ENCODE measurements at regions not wholly inside any gene's neighbourhood (a gene's known extent, or its start where the extent isn't known, plus 50 kb on each side); places are given as distances from the start of the nearest gene placed in this dataset.
A peak's percentile ranks its signal among the peaks of the same experiment; 100 is the strongest.

DNA sequence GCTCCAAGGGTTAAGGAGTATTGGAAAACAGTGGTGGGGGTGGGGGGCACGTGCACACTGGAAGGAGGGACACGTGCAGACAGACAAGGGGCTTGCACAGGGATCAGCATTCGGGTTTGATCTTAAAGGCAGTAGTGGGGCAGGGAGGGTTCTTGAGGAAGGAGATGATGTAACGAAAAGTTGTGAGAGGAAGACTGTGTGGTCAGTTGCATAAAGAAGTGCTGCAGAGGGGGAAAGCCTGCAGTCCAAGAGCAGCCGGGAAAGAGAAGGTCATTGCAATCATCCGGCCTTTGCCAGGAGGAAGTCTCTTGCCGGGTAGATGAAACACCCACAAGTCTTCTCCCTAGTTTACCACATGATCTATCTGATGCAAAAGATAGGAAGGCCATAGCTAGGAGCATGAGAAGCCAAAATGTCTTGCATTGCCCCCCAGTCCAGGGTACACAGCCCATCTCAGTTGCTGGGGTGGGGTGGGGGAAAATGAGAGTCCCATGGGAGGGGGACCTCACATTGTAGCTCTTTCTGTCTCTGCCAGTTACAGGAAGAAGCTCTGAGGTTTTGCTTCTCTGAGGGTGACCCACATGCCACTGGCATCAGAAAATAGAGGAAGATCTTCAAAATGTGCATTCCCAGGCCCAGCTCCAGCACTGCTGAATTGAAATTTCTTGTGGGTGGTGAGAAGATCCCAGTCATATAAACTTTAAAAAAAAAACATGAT is 202.5 kb upstream of the RAB4A start:
- no peaks in the 10 kb centered on the region for H3K36me3 Mint-ChIP-seq (ENCODE audit: low read depth, unreplicated experiment)
- no peak for DNase-seq (ENCODE audit: low spot score)
- H3K4me3 Mint-ChIP-seq (ENCODE audit: unreplicated experiment): no peak overlapping the region
- peaks cover 2% of the 10 kb centered on the region for H3K4me1 Mint-ChIP-seq (ENCODE audit: unreplicated experiment)
- TF ChIP-seq, protein P1, sequence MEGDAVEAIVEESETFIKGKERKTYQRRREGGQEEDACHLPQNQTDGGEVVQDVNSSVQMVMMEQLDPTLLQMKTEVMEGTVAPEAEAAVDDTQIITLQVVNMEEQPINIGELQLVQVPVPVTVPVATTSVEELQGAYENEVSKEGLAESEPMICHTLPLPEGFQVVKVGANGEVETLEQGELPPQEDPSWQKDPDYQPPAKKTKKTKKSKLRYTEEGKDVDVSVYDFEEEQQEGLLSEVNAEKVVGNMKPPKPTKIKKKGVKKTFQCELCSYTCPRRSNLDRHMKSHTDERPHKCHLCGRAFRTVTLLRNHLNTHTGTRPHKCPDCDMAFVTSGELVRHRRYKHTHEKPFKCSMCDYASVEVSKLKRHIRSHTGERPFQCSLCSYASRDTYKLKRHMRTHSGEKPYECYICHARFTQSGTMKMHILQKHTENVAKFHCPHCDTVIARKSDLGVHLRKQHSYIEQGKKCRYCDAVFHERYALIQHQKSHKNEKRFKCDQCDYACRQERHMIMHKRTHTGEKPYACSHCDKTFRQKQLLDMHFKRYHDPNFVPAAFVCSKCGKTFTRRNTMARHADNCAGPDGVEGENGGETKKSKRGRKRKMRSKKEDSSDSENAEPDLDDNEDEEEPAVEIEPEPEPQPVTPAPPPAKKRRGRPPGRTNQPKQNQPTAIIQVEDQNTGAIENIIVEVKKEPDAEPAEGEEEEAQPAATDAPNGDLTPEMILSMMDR (IDR thresholded peaks at IDR 0.05; ENCODE audit: unreplicated experiment): no peak
- H3K27ac Mint-ChIP-seq (ENCODE audit: unreplicated experiment): peak overlapping the region; percentile 12
- H3K9me3 Mint-ChIP-seq (ENCODE audit: unreplicated experiment): no peaks in the 10 kb centered on the region
- peaks cover 5% of the 10 kb centered on the region for H3K27me3 Mint-ChIP-seq (ENCODE audit: unreplicated experiment)

DNA sequence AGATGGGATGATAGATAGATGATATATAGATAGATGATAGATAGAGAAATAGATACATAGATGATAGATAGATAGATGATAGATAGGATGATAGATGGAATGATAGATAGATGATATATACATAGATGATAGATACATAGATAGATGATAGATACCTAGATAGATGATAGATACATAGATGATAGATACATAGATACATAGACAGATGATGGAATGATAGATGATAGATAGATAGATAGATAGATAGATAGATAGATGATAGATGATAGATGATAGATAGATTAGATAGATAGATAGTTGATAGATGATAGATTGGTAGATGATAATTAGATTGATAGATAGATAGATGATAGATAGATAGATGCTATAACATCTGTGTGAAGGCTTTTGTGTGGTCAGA is 201.7 kb upstream of the RAB4A start:
- peaks cover 5% of the 10 kb centered on the region for H3K27me3 Mint-ChIP-seq (ENCODE audit: unreplicated experiment)
- H3K36me3 Mint-ChIP-seq (ENCODE audit: low read depth, unreplicated experiment): no peaks in the 10 kb centered on the region
- no peak overlapping the region for H3K4me3 Mint-ChIP-seq (ENCODE audit: unreplicated experiment)
- TF ChIP-seq, protein P1 (IDR thresholded peaks at IDR 0.05; ENCODE audit: unreplicated experiment): no peak
- H3K9me3 Mint-ChIP-seq (ENCODE audit: unreplicated experiment): no peaks in the 10 kb centered on the region
- H3K4me1 Mint-ChIP-seq (ENCODE audit: unreplicated experiment): peaks cover 2% of the 10 kb centered on the region
- DNase-seq (ENCODE audit: low spot score): no peak
- H3K27ac Mint-ChIP-seq (ENCODE audit: unreplicated experiment): no peak overlapping the region

DNA sequence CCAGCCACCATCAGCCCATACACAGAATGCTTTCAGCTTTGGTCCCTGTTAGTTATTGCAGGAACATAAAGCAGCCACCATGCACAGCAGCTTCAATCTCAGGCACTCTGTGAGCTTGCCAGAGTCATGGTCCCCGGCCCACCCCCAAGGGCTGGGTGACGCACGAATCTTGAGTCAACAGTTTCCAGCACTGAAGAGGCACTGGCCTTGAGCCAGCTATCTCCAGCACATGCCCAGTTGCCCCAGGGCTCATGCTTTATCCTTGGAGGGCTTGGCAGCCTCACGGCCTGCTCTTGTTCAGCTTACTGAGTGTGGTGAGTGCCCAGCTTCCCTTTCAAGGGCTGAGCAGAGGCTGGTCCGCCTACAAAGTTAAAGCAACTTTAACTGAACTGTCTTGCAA is 200.7 kb upstream of the RAB4A start:
- DNase-seq (ENCODE audit: low spot score): no peak
- Mint-ChIP-seq H3K4me1 (ENCODE audit: unreplicated experiment) (peaks cover 5% of the 10 kb centered on the region), H3K9me3 (ENCODE audit: unreplicated experiment) (no peaks in the 10 kb centered on the region), H3K4me3 (ENCODE audit: unreplicated experiment) (no peak overlapping the region), H3K27ac (ENCODE audit: unreplicated experiment) (no peak overlapping the region), H3K27me3 (ENCODE audit: unreplicated experiment) (peaks cover 5% of the 10 kb centered on the region), H3K36me3 (ENCODE audit: low read depth, unreplicated experiment) (no peaks in the 10 kb centered on the region)
- TF ChIP-seq, protein P1 (IDR thresholded peaks at IDR 0.05; ENCODE audit: unreplicated experiment): no peak

DNA sequence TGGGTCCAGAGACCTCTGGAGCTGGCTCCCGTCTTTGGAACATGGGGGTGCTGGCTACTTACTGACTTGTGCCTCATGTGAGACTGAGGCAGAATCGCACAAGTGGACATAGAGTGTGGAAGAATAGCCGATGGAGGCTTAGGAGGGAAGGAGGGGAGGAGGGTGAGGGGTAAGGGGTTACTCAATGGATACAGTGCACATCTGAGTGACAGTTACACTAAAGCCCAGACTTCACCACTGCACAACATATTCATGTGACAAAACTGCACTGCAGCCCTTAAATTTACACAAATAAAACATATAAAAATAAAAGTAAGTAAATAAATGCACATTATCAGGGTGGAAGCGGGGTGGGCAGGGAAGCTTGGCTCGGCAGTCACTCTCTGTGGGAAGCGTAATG is 197.7 kb upstream of the RAB4A start:
- peaks cover 2% of the 10 kb centered on the region for H3K27me3 Mint-ChIP-seq (ENCODE audit: unreplicated experiment)

DNA sequence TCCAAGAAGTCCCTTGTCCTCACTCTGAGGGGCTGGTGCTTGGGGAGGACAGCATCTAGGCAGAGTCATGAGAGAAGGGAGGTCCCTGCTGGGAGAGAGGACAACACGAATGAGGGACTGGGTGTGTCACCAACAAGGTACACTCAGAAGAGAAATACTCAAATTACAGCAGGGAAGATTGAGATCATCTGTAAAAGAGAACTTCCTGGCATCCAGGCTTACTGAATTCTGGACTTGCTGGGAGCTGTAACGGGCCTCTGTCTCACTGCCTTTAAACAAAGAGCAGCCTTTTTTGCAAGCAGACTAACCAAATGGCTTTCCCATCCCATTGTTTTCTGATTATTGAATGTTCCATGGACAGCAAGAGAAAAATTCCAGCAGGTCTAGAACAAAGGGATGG is 195.7 kb upstream of the RAB4A start:
- TF ChIP-seq, protein P1 (IDR thresholded peaks at IDR 0.05; ENCODE audit: unreplicated experiment): no peak
- peaks cover 2% of the 10 kb centered on the region for H3K27me3 Mint-ChIP-seq (ENCODE audit: unreplicated experiment)
- H3K9me3 Mint-ChIP-seq (ENCODE audit: unreplicated experiment): no peaks in the 10 kb centered on the region
- H3K27ac Mint-ChIP-seq (ENCODE audit: unreplicated experiment): no peak overlapping the region
- peaks cover 3% of the 10 kb centered on the region for H3K4me1 Mint-ChIP-seq (ENCODE audit: unreplicated experiment)
- DNase-seq (ENCODE audit: low spot score): no peak
- no peak overlapping the region for H3K4me3 Mint-ChIP-seq (ENCODE audit: unreplicated experiment)
- no peaks in the 10 kb centered on the region for H3K36me3 Mint-ChIP-seq (ENCODE audit: low read depth, unreplicated experiment)

More for the DNA sequence above, 197.7 kb upstream of the RAB4A start:
- no peak overlapping the region for H3K27ac Mint-ChIP-seq (ENCODE audit: unreplicated experiment)
- peaks cover 4% of the 10 kb centered on the region for H3K4me1 Mint-ChIP-seq (ENCODE audit: unreplicated experiment)
- H3K4me3 Mint-ChIP-seq (ENCODE audit: unreplicated experiment): no peak overlapping the region
- no peak for DNase-seq (ENCODE audit: low spot score)
- TF ChIP-seq, protein P1 (IDR thresholded peaks at IDR 0.05; ENCODE audit: unreplicated experiment): no peak
- H3K9me3 Mint-ChIP-seq (ENCODE audit: unreplicated experiment): no peaks in the 10 kb centered on the region
- no peaks in the 10 kb centered on the region for H3K36me3 Mint-ChIP-seq (ENCODE audit: low read depth, unreplicated experiment)

Measured in endothelial cell (in vitro differentiated cells).